Tibial artery (tissue), 4 donors: ENCODE measurements at regions not wholly inside any gene's neighbourhood (a gene's known extent, or its start where the extent isn't known, plus 50 kb on each side); places are given as distances from the start of the nearest gene placed in this dataset.

Source experiments
- DNase-seq, 2 donors: peaks; one replicate each; pipeline ENCODE4 v3.0.0-alpha.2; 2019
- H3K27ac ChIP-seq, 2 donors: fragments of 200-600 bp; sonication (generic) in 1 of 2; 1 replicate in 1 of 2; 2 replicates in 1 of 2; pipeline ENCODE4 v1.5.1; 2018 to 2019; ENCODE audit warnings: mild to moderate bottlenecking in 1 of 2
- H3K27me3 ChIP-seq, 2 donors: fragments of 200-600 bp; sonication (generic) in 1 of 2; one replicate each; pipeline versions ENCODE4 v1.5.1 to v1.6.0; 2016 to 2019
- H3K36me3 ChIP-seq, 3 donors: fragments of 200-600 bp; sonication (generic) in 2 of 3; one replicate each; pipeline ENCODE4 v1.5.1; 2016 to 2019; ENCODE audit warnings: mild to moderate bottlenecking in 2 of 3
- H3K4me1 ChIP-seq, 4 donors: fragments of 200-600 bp; sonication (generic) in 2 of 4; 1 replicate in 3 of 4; 2 replicates in 1 of 4; pipeline ENCODE4 v1.5.1; 2016 to 2019
- H3K4me3 ChIP-seq, 2 donors: fragments of 200-600 bp; sonication (generic) in 1 of 2; 1 replicate in 1 of 2; 2 replicates in 1 of 2; pipeline ENCODE4 v1.5.1; 2018 to 2019; ENCODE audit warnings: mild to moderate bottlenecking in 2 of 2
- H3K9me3 ChIP-seq, 3 donors: fragments of 200-600 bp; sonication (generic) in 1 of 3; one replicate each; pipeline ENCODE4 v1.5.1; 2016 to 2019
- intact Hi-C: fragments of 100-400 bp; cut with DNase I; formaldehyde crosslinking; loops from one replicate; pipeline ENCODE4 v1.15.0; 2023; ENCODE audit warnings: low total_unique reads
- TF ChIP-seq, protein P1 (sequence below), 2 experiments: fragments of 200-600 bp in 1 of 2; fragments of 450-650 bp in 1 of 2; IDR thresholded peaks; one replicate each; pipeline ENCODE4 v1.5.1; 2017 to 2019; ENCODE audit warnings: antibody characterized with exemption in 2 of 2, mild to moderate bottlenecking in 1 of 2, moderate library complexity in 1 of 2

DNA sequence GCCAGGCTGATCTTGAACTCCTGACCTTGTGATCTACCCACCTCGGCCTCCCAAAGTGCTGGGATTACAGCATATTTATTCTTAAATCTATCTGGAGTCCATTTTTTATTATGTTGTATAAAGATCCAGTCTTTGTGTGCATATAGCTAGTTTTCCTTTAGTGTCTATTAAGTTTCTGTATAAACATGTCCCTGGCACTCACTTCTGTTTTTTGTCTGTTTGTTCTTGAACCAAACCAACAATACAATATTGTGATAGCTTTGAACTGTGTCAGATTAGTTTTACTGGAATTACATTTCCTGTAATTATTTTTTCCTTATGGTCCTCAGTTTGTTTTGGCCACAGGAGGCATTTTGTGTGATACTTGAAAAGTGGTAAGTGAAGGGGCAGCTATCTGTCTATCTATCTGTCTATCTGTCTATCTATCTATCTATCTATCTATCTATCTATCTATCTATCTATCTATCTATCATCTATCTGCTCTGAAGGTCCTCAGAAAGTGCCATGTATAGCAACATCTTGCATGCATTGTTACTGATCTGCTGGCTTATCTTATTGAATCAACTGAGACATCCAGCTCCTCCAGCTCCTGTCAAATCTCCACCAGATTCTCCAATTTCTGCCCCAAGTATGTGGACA, 70.9 kb upstream of the ACVR1 start:
- intact Hi-C loops: no loop called here

DNA sequence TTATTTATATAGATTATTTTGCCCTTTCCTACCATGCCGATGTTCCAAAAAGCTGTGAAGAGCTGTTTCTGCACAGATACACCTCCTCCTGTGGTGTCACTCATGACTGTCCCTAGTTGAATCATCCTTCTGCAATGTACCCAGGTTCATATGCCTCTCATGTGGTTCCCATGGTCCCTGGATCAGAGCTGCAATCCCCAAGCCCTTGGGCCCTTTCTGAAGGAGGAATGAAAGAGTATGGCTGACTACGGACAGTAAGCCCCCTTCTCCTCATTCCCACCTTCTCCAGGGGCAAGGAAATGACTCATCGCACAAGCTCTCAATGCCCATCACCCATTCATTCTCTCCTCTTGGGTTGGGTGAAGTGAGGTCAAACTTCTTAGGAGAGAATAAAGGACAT, 63.9 kb upstream of the ACVR1 start:
- Histone ChIP-seq H3K9me3 (no peaks in the 10 kb centered on the region), H3K4me3 (no peak overlapping the region), H3K27me3 (no peaks in the 10 kb centered on the region), H3K4me1 (no peaks in the 10 kb centered on the region), H3K36me3 (no peaks in the 10 kb centered on the region), H3K27ac (no peak overlapping the region)
- no peak for DNase-seq
- TF ChIP-seq, protein P1, sequence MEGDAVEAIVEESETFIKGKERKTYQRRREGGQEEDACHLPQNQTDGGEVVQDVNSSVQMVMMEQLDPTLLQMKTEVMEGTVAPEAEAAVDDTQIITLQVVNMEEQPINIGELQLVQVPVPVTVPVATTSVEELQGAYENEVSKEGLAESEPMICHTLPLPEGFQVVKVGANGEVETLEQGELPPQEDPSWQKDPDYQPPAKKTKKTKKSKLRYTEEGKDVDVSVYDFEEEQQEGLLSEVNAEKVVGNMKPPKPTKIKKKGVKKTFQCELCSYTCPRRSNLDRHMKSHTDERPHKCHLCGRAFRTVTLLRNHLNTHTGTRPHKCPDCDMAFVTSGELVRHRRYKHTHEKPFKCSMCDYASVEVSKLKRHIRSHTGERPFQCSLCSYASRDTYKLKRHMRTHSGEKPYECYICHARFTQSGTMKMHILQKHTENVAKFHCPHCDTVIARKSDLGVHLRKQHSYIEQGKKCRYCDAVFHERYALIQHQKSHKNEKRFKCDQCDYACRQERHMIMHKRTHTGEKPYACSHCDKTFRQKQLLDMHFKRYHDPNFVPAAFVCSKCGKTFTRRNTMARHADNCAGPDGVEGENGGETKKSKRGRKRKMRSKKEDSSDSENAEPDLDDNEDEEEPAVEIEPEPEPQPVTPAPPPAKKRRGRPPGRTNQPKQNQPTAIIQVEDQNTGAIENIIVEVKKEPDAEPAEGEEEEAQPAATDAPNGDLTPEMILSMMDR (IDR thresholded peaks at IDR 0.05): no peak
- intact Hi-C loops: no loop called here

More for the DNA sequence above, 70.9 kb upstream of the ACVR1 start:
- no peaks in the 10 kb centered on the region for H3K27me3 ChIP-seq
- no peak for DNase-seq
- no peaks in the 10 kb centered on the region for H3K4me1 ChIP-seq
- TF ChIP-seq, protein P1 (IDR thresholded peaks at IDR 0.05): no peak
- no peak overlapping the region for H3K4me3 ChIP-seq
- H3K27ac ChIP-seq: no peak overlapping the region
- no peaks in the 10 kb centered on the region for H3K9me3 ChIP-seq
- H3K36me3 ChIP-seq: no peaks in the 10 kb centered on the region

DNA sequence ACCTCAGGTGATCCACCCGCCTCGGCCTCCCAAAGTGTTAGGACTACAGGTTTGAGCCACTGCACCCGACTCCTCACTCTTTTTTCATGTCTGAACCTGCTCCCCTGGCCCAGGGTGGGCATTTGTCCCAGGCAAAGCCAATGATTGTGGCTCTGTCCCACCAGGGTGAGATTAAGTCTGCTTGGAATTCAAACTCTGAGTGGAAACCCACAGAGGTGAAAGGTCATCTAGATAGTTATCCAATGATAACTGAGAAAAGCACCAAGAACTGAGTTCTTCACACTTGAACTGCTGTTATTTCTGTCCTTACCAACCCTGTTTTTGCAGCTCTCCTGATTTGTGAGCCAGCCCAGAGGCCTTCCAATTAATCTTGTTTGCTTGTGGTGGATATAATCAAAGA, 62.4 kb upstream of the ACVR1 start:
- intact Hi-C loops: no loop called here
- H3K4me3 ChIP-seq: no peak overlapping the region
- H3K27ac ChIP-seq: no peak overlapping the region
- TF ChIP-seq, protein P1 (IDR thresholded peaks at IDR 0.05): no peak
- no peaks in the 10 kb centered on the region for H3K4me1 ChIP-seq
- H3K36me3 ChIP-seq: no peaks in the 10 kb centered on the region
- H3K9me3 ChIP-seq: no peaks in the 10 kb centered on the region
- DNase-seq: no peak
- no peaks in the 10 kb centered on the region for H3K27me3 ChIP-seq

DNA sequence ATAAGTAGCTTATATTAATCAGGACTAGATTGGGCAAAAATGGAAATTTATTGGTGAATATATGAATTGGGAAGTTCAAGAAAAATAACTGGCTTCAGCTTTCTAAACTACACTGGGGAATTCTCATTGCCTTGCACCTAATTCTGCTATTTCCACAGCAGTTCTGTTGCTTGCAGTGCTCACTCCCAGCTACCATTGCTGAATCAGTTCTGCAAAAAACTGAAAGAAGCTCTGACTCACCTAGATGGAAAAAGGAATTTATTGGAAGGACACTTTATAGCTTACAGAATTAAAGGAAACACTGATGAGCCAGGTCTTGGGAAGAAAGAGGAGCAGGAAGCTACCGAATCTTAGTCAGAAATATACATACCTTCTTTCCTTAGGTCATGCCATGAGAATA, 60.3 kb upstream of the ACVR1 start:
- Histone ChIP-seq H3K27ac (no peak overlapping the region), H3K36me3 (no peaks in the 10 kb centered on the region), H3K4me3 (no peak overlapping the region), H3K9me3 (no peaks in the 10 kb centered on the region), H3K4me1 (no peaks in the 10 kb centered on the region), H3K27me3 (peaks cover 0 to 5% of the 10 kb centered on the region in 2 donors)
- TF ChIP-seq, protein P1 (IDR thresholded peaks at IDR 0.05): no peak
- intact Hi-C loops: no loop called here
- no peak for DNase-seq

DNA sequence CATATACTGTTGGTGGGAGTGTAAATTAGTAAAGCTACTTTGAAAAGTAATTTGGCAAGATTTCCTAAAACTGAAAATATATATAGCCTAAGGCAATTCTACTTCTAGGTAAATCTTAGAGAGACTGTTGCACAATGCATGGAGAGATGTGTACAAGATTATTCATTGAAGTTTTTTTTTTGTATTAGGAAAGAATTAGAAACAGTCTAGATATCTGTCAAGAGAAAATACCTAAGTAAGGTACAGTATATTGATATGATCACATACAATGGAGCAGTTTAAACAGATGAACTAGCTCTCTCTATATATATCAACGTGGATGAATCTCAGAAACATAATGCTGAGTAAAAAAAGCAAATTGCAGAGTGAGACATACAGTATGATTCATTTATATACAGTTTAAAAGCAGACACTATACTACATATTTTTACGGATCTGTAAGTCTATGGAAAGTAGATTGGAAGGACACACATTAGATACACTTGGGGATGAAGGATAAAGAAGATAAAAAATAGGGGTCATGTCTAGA, 59.3 kb upstream of the ACVR1 start:
- intact Hi-C loops: no loop called here
- DNase-seq: no peak

More for the DNA sequence above, 59.3 kb upstream of the ACVR1 start:
- TF ChIP-seq, protein P1 (IDR thresholded peaks at IDR 0.05): no peak
- H3K4me1 ChIP-seq: no peaks in the 10 kb centered on the region
- H3K4me3 ChIP-seq: no peak overlapping the region
- peaks cover 0 to 5% of the 10 kb centered on the region in 2 donors for H3K27me3 ChIP-seq
- H3K27ac ChIP-seq: no peak overlapping the region
- no peaks in the 10 kb centered on the region for H3K9me3 ChIP-seq
- no peaks in the 10 kb centered on the region for H3K36me3 ChIP-seq
